Effector memory CD4-positive, alpha-beta T cell (primary cell): ENCODE measurements at regions not wholly inside any gene's neighbourhood (a gene's known extent, or its start where the extent isn't known, plus 50 kb on each side); places are given as distances from the start of the nearest gene placed in this dataset.

Experiments
- DNase-seq, 3 donors: peaks; one replicate each; pipeline ENCODE4 v3.0.0-alpha.2; 2020
- H3K27ac ChIP-seq: 2 replicates; pipeline ENCODE4 v1.7.0; 2013; ENCODE audit warnings: mild to moderate bottlenecking, low read length, moderate library complexity; ENCODE audit not compliant: insufficient read depth, poor library complexity, severe bottlenecking
- H3K27me3 ChIP-seq: replicated peaks from 2 replicates; pipeline ENCODE4 v1.7.0; 2013; ENCODE audit warnings: mild to moderate bottlenecking, low read length; ENCODE audit not compliant: insufficient read depth, control insufficient read depth, poor library complexity, severe bottlenecking
- H3K36me3 ChIP-seq: 2 replicates; pipeline ENCODE4 v1.7.0; 2013; ENCODE audit warnings: mild to moderate bottlenecking, low read length, moderate library complexity; ENCODE audit not compliant: control insufficient read depth, insufficient read depth
- H3K4me1 ChIP-seq: 2 replicates; pipeline ENCODE4 v1.7.0; 2013; ENCODE audit warnings: low read length, mild to moderate bottlenecking; ENCODE audit not compliant: control insufficient read depth, insufficient read depth, poor library complexity, severe bottlenecking
- H3K4me3 ChIP-seq: 2 replicates; pipeline ENCODE4 v1.7.0; 2013; ENCODE audit warnings: low read length, low read depth, mild to moderate bottlenecking; ENCODE audit not compliant: insufficient read depth, poor library complexity, severe bottlenecking
- H3K9me3 ChIP-seq: 2 replicates; pipeline ENCODE4 v1.7.0; 2013; ENCODE audit warnings: mild to moderate bottlenecking, low read length, moderate library complexity; ENCODE audit not compliant: control insufficient read depth

DNA sequence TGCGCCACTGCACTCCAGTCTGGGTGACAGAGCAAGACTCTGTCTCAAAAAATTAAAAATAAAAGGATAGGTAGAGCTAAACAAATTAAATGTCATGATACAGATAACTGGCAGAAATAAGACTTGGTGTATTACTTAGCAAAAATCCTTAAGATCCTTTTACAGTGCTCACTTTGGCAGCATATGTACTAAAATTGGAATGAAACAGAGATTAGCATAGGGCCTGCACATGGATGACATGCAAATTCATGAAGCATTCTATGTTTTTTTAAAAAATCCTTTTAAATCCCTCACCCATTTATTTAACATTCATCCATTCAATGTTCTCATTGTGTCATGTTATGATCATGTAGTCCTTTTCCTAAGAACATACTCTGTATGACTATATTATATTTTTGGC, 528.8 kb downstream of the CD83 start:
- Histone ChIP-seq H3K27me3 (no peaks in the 10 kb centered on the region), H3K4me1 (no peaks in the 10 kb centered on the region), H3K9me3 (no peaks in the 10 kb centered on the region), H3K4me3 (no peak overlapping the region), H3K36me3 (no peaks in the 10 kb centered on the region), H3K27ac (no peak overlapping the region)
- no peak for DNase-seq

DNA sequence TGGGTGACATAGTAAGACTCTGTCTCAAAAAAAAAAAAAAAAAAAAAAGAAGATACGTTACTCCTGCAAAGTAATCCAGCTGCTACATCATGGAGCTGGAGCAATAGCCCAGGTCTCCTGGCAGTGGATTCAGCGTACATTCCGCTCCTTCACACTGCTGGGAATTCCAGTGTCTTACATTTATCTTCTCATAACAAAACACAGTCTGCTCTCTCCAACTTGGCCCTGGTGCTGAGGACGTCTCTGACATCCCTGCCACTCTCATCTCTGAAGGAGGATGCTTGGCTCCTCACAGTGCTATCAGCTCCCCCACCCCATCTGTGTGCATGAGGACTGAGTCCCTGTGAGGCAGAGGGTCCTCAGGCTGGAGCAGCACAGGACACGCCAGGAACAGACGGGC, 529.8 kb downstream of the CD83 start:
- no peak overlapping the region for H3K27ac ChIP-seq
- H3K4me3 ChIP-seq, result no peak overlapping the region
- H3K36me3 ChIP-seq, result no peaks in the 10 kb centered on the region
- no peaks in the 10 kb centered on the region for H3K9me3 ChIP-seq
- no peak for DNase-seq
- no peaks in the 10 kb centered on the region for H3K27me3 ChIP-seq
- no peaks in the 10 kb centered on the region for H3K4me1 ChIP-seq

DNA sequence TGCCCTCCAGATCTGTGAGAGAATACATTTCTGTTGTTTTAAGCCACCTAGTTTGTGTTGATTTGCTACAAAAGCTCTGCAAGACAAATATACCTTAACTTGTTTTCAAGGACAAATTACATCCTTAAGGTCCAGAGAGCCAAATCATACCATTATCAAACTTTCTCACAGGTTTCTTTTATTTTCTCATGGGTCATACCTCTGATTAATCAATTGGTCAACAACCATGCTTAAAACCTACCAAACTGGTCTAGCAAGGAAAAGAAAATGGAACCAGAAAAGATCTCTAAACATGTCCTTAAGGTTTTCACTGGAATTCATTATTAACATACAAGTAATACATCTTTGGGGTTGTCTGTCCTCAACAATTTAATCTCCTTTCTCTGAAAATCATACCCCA, 535.0 kb downstream of the CD83 start:
- H3K27ac ChIP-seq, result no peak overlapping the region
- no peaks in the 10 kb centered on the region for H3K36me3 ChIP-seq
- no peak for DNase-seq
- peaks cover 3% of the 10 kb centered on the region for H3K4me1 ChIP-seq
- H3K27me3 ChIP-seq, result no peaks in the 10 kb centered on the region
- no peak overlapping the region for H3K4me3 ChIP-seq
- H3K9me3 ChIP-seq, result no peaks in the 10 kb centered on the region

DNA sequence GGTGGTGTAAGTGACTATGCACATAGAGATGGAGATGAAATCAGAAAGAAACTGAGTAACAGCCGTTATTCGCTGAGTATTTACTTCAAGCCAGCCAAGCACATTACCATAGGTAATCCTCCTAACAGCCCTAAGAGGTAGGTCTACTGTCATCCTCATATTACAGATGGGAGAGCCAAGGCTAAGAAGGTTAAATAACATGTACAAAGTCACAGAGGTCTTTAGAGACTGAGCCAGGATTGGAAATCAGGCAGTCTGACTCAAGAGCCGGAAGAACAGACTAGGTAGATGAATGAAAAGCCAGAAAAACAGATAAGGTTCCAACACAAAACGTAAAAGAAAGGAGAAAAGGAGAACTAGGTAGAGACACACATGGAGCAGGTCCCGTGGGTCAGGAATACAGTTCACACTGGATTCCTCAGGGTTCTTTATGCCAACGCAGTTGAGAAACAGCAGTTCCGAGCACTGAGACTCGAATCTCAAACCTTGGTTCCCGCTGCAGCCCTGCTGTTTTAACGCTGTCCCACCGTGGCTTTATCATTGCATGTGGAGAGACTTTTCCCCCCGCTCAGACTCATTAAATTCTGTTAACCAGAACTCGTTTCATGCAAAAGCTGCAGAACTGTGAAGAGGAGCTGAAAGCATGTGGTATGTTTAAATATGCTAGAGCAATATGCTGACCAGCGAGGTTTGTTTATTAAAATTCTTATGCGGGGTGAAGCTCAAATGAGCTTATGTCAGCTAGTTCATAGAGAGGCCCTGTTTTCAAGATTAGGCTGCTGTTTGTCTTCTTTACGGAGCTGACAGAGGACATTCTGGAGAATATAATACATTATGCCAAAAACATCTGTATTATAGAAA, 537.9 kb downstream of the CD83 start:
- H3K4me1 ChIP-seq, result peaks cover 3% of the 10 kb centered on the region
- no peaks in the 10 kb centered on the region for H3K27me3 ChIP-seq
- H3K4me3 ChIP-seq, result no peak overlapping the region
- no peaks in the 10 kb centered on the region for H3K36me3 ChIP-seq
- H3K9me3 ChIP-seq, result no peaks in the 10 kb centered on the region
- no peak overlapping the region for H3K27ac ChIP-seq
- no peak for DNase-seq

DNA sequence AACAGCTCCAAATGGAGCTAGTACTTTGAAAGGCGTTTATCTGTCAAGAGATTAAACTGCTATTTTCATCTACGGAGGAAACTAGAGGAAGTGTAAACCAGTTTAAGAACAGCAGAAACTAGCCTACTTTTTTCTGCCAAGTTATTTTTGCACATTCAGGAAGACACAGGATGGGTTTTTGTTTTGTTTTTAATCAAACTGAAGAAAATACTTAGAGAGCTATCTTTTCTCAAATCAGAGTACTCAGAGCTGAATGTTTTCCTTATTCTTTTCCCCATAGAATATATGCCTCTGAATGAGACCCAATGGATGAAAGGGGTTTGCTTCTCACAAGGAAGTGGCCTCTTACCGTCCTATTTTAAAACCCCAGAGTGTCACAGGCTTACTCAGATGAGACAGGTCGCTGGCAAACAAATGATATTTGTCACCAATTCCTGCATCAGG, 538.5 kb downstream of the CD83 start:
- Histone ChIP-seq H3K9me3 (no peaks in the 10 kb centered on the region), H3K27me3 (no peaks in the 10 kb centered on the region), H3K4me1 (peaks cover 9% of the 10 kb centered on the region), H3K4me3 (no peak overlapping the region), H3K27ac (no peak overlapping the region), H3K36me3 (no peaks in the 10 kb centered on the region)
- no peak for DNase-seq

DNA sequence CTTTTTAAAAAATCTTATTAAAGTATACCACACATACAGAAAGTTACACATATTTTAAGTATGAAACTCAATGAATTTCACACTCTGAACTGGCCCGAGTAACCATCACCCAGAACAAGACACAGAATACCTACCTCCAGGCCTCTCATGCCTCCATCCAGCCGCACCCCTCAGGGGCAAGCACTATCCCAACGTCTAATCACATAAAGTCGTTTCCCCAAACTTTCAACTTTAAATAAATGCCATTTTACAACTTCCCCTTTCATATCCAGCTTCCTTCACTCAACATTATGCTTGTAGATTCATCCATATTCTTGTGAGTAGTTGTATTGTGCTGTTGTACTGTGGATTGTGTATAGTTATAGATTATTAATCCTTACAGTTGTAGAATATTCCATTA, 539.1 kb downstream of the CD83 start:
- H3K4me3 ChIP-seq, result no peak overlapping the region
- DNase-seq, result no peak
- H3K9me3 ChIP-seq, result no peaks in the 10 kb centered on the region
- peaks cover 14% of the 10 kb centered on the region for H3K4me1 ChIP-seq
- no peaks in the 10 kb centered on the region for H3K36me3 ChIP-seq
- no peaks in the 10 kb centered on the region for H3K27me3 ChIP-seq
- no peak overlapping the region for H3K27ac ChIP-seq

DNA sequence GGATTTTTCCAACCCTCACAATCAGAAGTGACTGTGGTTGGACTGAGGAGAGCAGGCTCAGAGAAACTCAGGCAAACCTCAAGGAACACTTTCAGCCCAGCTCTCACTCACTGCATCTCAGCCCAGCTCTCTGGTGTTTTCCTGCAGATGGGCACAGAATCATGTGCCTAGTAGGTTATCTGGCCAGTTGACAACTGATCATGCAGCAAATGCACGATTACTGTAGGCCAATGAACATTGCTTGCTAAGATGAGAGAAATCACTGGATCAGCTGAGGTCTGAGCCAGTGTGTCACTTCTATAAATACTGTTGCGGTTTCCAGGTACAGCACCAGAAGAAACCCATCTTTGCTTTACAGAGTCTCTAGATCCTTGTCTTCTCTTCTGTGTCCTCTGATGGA, 540.5 kb downstream of the CD83 start:
- Histone ChIP-seq H3K9me3 (no peaks in the 10 kb centered on the region), H3K4me3 (no peak overlapping the region), H3K27me3 (no peaks in the 10 kb centered on the region), H3K36me3 (no peaks in the 10 kb centered on the region), H3K4me1 (peaks cover 15% of the 10 kb centered on the region), H3K27ac (no peak overlapping the region)
- DNase-seq, result no peak

DNA sequence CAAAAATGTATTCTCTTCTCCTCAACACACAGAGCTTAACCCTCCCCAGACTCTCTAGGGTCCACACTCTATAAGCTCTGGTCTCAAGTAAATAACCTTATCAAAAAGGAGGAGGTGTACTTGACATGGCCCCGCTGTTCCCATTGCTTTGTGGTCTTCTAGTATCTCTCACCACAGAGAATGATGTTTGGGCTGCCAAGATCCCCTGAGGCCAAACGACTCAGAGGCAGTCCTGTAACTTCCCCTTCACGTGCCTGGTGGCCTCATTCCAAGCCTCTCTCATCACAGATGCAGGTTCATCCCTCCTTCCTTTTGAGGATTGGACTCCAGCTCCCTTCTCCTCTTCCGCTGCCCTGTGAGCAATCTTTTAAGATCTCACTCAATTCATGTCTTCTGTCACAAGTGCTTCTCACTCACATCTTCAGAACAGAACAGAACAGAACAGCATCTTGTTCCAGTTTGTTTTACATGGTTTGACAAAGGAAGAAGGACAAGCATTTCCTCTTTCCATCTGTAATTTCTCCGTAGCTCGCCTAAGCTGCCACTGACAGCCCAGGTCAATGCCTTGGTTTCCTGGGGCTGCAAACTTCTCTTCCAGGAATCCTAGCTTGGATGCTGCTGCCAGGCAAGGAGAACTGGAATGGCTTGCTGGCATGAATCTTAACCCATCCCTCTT, 541.5 kb downstream of the CD83 start:
- Histone ChIP-seq H3K4me3 (no peak overlapping the region), H3K9me3 (no peaks in the 10 kb centered on the region), H3K27ac (no peak overlapping the region), H3K4me1 (peaks cover 16% of the 10 kb centered on the region), H3K27me3 (no peaks in the 10 kb centered on the region), H3K36me3 (no peaks in the 10 kb centered on the region)
- no peak for DNase-seq

DNA sequence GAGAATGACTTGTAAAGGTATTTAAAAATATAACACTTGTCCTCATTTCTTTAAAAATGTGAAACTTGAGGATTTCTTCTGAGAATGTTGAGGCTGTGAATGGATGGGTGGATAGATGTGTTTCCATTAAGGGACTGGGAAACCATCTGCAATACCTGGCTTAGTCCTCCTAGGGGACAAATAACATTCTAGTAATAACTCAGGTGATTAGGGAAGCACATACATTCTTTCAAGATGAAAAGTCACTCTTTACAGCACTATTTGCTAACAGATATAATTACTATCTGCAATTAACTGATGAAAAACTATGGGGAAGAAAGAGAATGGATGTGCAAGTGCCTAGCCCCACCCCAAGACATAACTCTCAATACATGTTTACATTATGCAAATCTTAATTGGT, 542.3 kb downstream of the CD83 start:
- H3K36me3 ChIP-seq, result no peaks in the 10 kb centered on the region
- H3K4me1 ChIP-seq, result peaks cover 25% of the 10 kb centered on the region
- no peak for DNase-seq
- H3K27ac ChIP-seq, result no peak overlapping the region
- H3K9me3 ChIP-seq, result no peaks in the 10 kb centered on the region
- H3K4me3 ChIP-seq, result no peak overlapping the region
- H3K27me3 ChIP-seq, result no peaks in the 10 kb centered on the region

DNA sequence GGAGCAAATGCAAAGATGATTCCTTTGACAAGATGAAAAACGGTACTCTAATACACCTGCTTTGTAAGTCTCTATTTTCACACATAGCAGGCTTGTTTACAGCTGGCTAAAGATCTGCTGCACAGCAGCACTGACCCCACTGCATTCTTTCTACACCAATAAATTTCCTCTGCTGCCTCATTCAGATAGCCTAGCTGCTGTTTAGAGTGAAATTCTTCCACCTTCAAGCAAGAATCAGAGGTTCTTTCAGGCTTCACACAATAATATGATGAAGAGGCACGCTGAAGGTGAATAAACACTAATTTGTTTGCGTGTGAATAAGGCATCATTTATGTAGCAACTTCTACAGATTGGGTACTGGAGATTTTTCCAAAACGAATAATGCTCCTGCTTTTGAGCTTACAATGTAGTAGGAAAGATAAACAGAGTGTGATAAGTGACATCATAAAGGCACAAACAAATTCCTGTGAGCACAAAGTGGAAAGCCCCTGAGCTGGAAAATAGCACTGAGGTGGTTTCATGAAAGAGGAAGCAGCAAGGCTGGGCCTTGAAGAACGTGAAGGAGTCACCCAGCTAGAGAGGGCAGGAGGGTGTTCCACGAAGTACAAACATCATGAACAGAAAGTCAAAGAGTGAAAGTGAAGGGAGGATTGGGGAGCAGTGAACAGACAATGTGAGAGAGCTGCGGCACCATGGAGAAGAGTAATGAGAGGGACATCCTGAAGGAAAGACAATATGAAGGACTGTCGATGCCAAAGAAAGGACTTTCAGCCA, 543.4 kb downstream of the CD83 start:
- Histone ChIP-seq H3K36me3 (no peaks in the 10 kb centered on the region), H3K4me1 (peaks cover 28% of the 10 kb centered on the region), H3K9me3 (no peaks in the 10 kb centered on the region), H3K27ac (no peak overlapping the region), H3K27me3 (no peaks in the 10 kb centered on the region), H3K4me3 (no peak overlapping the region)
- DNase-seq, result peak in 1 of 3 donors; percentile 9
